Astrocyte (in vitro differentiated cells and primary cell): ENCODE measurements at regions not wholly inside any gene's neighbourhood (a gene's known extent, or its start where the extent isn't known, plus 50 kb on each side); places are given as distances from the start of the nearest gene placed in this dataset.

ENCODE experiments used
- DNase-seq: peaks from one replicate; pipeline ENCODE4 v3.0.0-alpha.2; 2010; ENCODE audit warnings: low read depth
- FAIRE-seq: peaks from 2 replicates; lab custom pipeline; 2011; peaks lifted over from hg19 to GRCh38; lab: Jason Lieb, UNC
- H2AFZ ChIP-seq: 2 replicates; pipeline ENCODE4 v1.6.0; 2012; ENCODE audit warnings: low read depth, low read length, inconsistent platforms
- H3K27ac ChIP-seq: 2 replicates; pipeline ENCODE4 v1.5.1; 2011; ENCODE audit warnings: low read depth, low read length, inconsistent platforms
- H3K27me3 ChIP-seq: 2 replicates; pipeline ENCODE4 v1.6.0; 2011; ENCODE audit warnings: low read length, inconsistent platforms; ENCODE audit not compliant: insufficient read depth
- H3K36me3 ChIP-seq: 2 replicates; pipeline ENCODE4 v1.5.1; 2011; ENCODE audit warnings: low read length, inconsistent platforms; ENCODE audit not compliant: insufficient read depth
- H3K4me1 ChIP-seq: 2 replicates; pipeline ENCODE4 v1.5.1; 2011; ENCODE audit warnings: low read length, inconsistent platforms; ENCODE audit not compliant: insufficient read depth
- H3K4me2 ChIP-seq: 2 replicates; pipeline ENCODE4 v1.6.0; 2012; ENCODE audit warnings: low read length, inconsistent platforms
- H3K4me3 ChIP-seq: 2 replicates; pipeline ENCODE4 v1.5.1; 2011; ENCODE audit warnings: low read depth, mild to moderate bottlenecking, low read length, inconsistent platforms; ENCODE audit not compliant: insufficient read depth
- H3K79me2 ChIP-seq: 2 replicates; pipeline ENCODE4 v1.6.0; 2012; ENCODE audit warnings: mild to moderate bottlenecking, low read length, inconsistent platforms; ENCODE audit not compliant: insufficient read depth
- H3K9ac ChIP-seq: 2 replicates; pipeline ENCODE4 v1.6.0; 2012; ENCODE audit warnings: mild to moderate bottlenecking, low read length, inconsistent platforms
- H3K9me3 ChIP-seq: 2 replicates; pipeline ENCODE4 v1.5.1; 2012; ENCODE audit warnings: low read depth, mild to moderate bottlenecking, low read length, inconsistent platforms; ENCODE audit not compliant: insufficient read depth
- H4K20me1 ChIP-seq: 2 replicates; pipeline ENCODE4 v1.6.0; 2012; ENCODE audit warnings: low read length, inconsistent platforms; ENCODE audit not compliant: insufficient read depth
- H3K27ac Mint-ChIP-seq: one replicate; pipeline ENCODE4 v1.8.0; 2021; ENCODE audit warnings: mild to moderate bottlenecking, mixed read lengths; ENCODE audit not compliant: unreplicated experiment
- H3K27me3 Mint-ChIP-seq: one replicate; pipeline ENCODE4 v1.8.0; 2021; ENCODE audit warnings: low read depth, mixed read lengths; ENCODE audit not compliant: unreplicated experiment
- H3K36me3 Mint-ChIP-seq: one replicate; pipeline ENCODE4 v1.8.0; 2021; ENCODE audit warnings: low read depth, mixed read lengths; ENCODE audit not compliant: unreplicated experiment
- H3K4me1 Mint-ChIP-seq: one replicate; pipeline ENCODE4 v1.8.0; 2021; ENCODE audit warnings: low read depth, mixed read lengths; ENCODE audit not compliant: unreplicated experiment
- H3K4me3 Mint-ChIP-seq: one replicate; pipeline ENCODE4 v1.8.0; 2021; ENCODE audit warnings: mild to moderate bottlenecking, moderate library complexity, mixed read lengths; ENCODE audit not compliant: unreplicated experiment
- H3K9me3 Mint-ChIP-seq: one replicate; pipeline ENCODE4 v1.8.0; 2021; ENCODE audit warnings: mild to moderate bottlenecking, mixed read lengths; ENCODE audit not compliant: unreplicated experiment
- CTCF ChIP-seq: IDR thresholded peaks from 2 replicates; pipeline ENCODE4 v1.5.1; 2011; ENCODE audit warnings: low read depth, mild to moderate bottlenecking, inconsistent platforms, low read length, moderate library complexity; ENCODE audit not compliant: insufficient read depth
- EZH2 ChIP-seq: IDR thresholded peaks from 2 replicates; pipeline ENCODE4 v1.6.1; 2012; ENCODE audit warnings: mild to moderate bottlenecking, low read length, inconsistent platforms; ENCODE audit not compliant: insufficient read depth

DNA sequence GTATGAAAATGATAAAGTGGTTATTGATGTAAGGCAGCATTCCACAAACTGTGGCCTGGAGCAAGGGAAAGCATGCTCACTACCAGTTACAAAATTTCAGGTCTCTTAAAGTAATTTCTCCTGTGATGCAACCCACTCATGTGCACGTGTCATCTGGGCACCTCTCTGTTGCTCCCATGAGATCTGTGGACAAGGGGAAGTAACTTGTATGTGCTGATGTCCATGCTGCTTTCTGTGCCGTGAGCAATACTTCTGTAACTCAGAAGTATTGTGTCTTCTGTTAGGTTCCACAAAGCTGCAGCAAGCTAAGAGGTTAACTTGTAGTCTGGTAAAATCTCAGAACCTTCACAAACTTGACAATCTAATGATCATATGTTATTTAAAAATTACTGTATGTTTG is 930.0 kb upstream of the SLITRK6 start:
- H3K9ac ChIP-seq: no peak overlapping the region

GRCh38 chr13:86731987-86732386 is 932.8 kb upstream of the SLITRK6 start:
- Histone ChIP-seq H4K20me1 (no peaks in the 10 kb centered on the region), H3K27me3 (no peaks in the 10 kb centered on the region), H3K4me2 (no peak overlapping the region), H2AFZ (no peak overlapping the region), H3K4me1 (no peaks in the 10 kb centered on the region), H3K9ac (no peak overlapping the region), H3K9me3 (no peaks in the 10 kb centered on the region), H3K36me3 (no peaks in the 10 kb centered on the region), H3K27ac (no peak overlapping the region), H3K79me2 (no peaks in the 10 kb centered on the region), H3K4me3 (no peak overlapping the region)
- no peaks in the 10 kb centered on the region for H3K4me1 Mint-ChIP-seq
- H3K9me3 Mint-ChIP-seq: peaks cover 6% of the 10 kb centered on the region
- H3K27ac Mint-ChIP-seq: no peak overlapping the region
- FAIRE-seq (no peak), DNase-seq (no peak)
- no peaks in the 10 kb centered on the region for H3K27me3 Mint-ChIP-seq
- no peaks in the 10 kb centered on the region for H3K36me3 Mint-ChIP-seq
- no peak overlapping the region for H3K4me3 Mint-ChIP-seq
- no peak for TF ChIP-seq CTCF
- no peak for TF ChIP-seq EZH2

More for the DNA sequence above, 930.0 kb upstream of the SLITRK6 start:
- Histone ChIP-seq H4K20me1 (no peaks in the 10 kb centered on the region), H3K4me2 (no peak overlapping the region), H3K36me3 (no peaks in the 10 kb centered on the region), H3K4me1 (no peaks in the 10 kb centered on the region), H3K27ac (no peak overlapping the region), H2AFZ (no peak overlapping the region), H3K9me3 (no peaks in the 10 kb centered on the region), H3K4me3 (no peak overlapping the region), H3K79me2 (no peaks in the 10 kb centered on the region), H3K27me3 (no peaks in the 10 kb centered on the region)
- Mint-ChIP-seq H3K4me1 (no peaks in the 10 kb centered on the region), H3K27ac (no peak overlapping the region), H3K4me3 (no peak overlapping the region), H3K27me3 (no peaks in the 10 kb centered on the region), H3K36me3 (no peaks in the 10 kb centered on the region), H3K9me3 (no peaks in the 10 kb centered on the region)
- TF ChIP-seq CTCF (no peak), EZH2 (no peak)
- DNase-seq: no peak
- no peak for FAIRE-seq

- no peaks in the 10 kb centered on the region for H3K4me1 ChIP-seq
- Mint-ChIP-seq H3K9me3 (peaks cover 8% of the 10 kb centered on the region), H3K27ac (no peak overlapping the region), H3K27me3 (no peaks in the 10 kb centered on the region), H3K4me1 (no peaks in the 10 kb centered on the region), H3K36me3 (no peaks in the 10 kb centered on the region), H3K4me3 (no peak overlapping the region)
- H3K36me3 ChIP-seq: no peaks in the 10 kb centered on the region
- H3K27ac ChIP-seq: no peak overlapping the region
- no peak for TF ChIP-seq EZH2
- TF ChIP-seq CTCF: no peak
- no peaks in the 10 kb centered on the region for H3K79me2 ChIP-seq
- H4K20me1 ChIP-seq: no peaks in the 10 kb centered on the region
- DNase-seq (no peak), FAIRE-seq (no peak)
- H3K27me3 ChIP-seq: no peaks in the 10 kb centered on the region
- H2AFZ ChIP-seq: no peak overlapping the region
- no peaks in the 10 kb centered on the region for H3K9me3 ChIP-seq
- H3K4me3 ChIP-seq: no peak overlapping the region
- H3K9ac ChIP-seq: no peak overlapping the region
- no peak overlapping the region for H3K4me2 ChIP-seq
Observed at GRCh38 chr13:86737334-86737932, 933.7 kb upstream of the SLITRK5 start.
